ENCODE measurements at regions not wholly inside any gene's neighbourhood (a gene's known extent, or its start where the extent isn't known, plus 50 kb on each side); places are given as distances from the start of the nearest gene placed in this dataset.

GRCh38 chr6:165952514-165952913 is 215.1 kb downstream of the TBXT start:
- no peak for TF ChIP-seq CTCF (IDR thresholded peaks at IDR 0.05; ENCODE audit: extremely low read depth, missing control alignments)
- no peak for DNase-seq (ENCODE audit: low spot score)

GRCh38 chr6:165950316-165950715 is 217.3 kb downstream of the TBXT start:
- DNase-seq (ENCODE audit: low spot score) = no peak
- TF ChIP-seq CTCF (IDR thresholded peaks at IDR 0.05; ENCODE audit: extremely low read depth, missing control alignments) = no peak

- TF ChIP-seq CTCF (IDR thresholded peaks at IDR 0.05; ENCODE audit: extremely low read depth, missing control alignments) = no peak
- DNase-seq (ENCODE audit: low spot score) = no peak
Measured at GRCh38 chr6:165949324-165949723, 218.3 kb downstream of the TBXT start.

- TF ChIP-seq CTCF (IDR thresholded peaks at IDR 0.05; ENCODE audit: extremely low read depth, missing control alignments) = no peak
Measured at GRCh38 chr6:165944002-165944466, 223.6 kb downstream of the TBXT start.

GRCh38 chr6:165941786-165942185 is 225.9 kb downstream of the TBXT start:
- no peak for TF ChIP-seq CTCF (IDR thresholded peaks at IDR 0.05; ENCODE audit: extremely low read depth, missing control alignments)
- no peak for DNase-seq (ENCODE audit: low spot score)

More at GRCh38 chr6:165944002-165944466, 223.6 kb downstream of the TBXT start:
- DNase-seq (ENCODE audit: low spot score) = no peak

GRCh38 chr6:165941249-165941775 is 226.3 kb downstream of the TBXT start:
- TF ChIP-seq CTCF (IDR thresholded peaks at IDR 0.05; ENCODE audit: extremely low read depth, missing control alignments) = no peak

GRCh38 chr6:165940366-165940765 is 227.3 kb downstream of the TBXT start:
- no peak for DNase-seq (ENCODE audit: low spot score)
- TF ChIP-seq CTCF (IDR thresholded peaks at IDR 0.05; ENCODE audit: extremely low read depth, missing control alignments) = no peak

More at GRCh38 chr6:165941249-165941775, 226.3 kb downstream of the TBXT start:
- DNase-seq (ENCODE audit: low spot score) = no peak

All from GM20000 (cell line).